Breast epithelium (tissue), 4 donors: ENCODE measurements at regions not wholly inside any gene's neighbourhood (a gene's known extent, or its start where the extent isn't known, plus 50 kb on each side); places are given as distances from the start of the nearest gene placed in this dataset.
"Not testable (repeated sequence)": the region's sequence is repeated elsewhere in the genome, so short reads cannot be mapped to it uniquely, and the experiment has no call there.

Experiments used
- DNase-seq, 2 donors: peaks; one replicate each; pipeline ENCODE4 v3.0.0-alpha.2; 2019; ENCODE audit warnings: low spot score in 2 of 2
- H3K27ac ChIP-seq, 2 donors: fragments of 200-600 bp; sonication (generic) in 1 of 2; one replicate each; pipeline ENCODE4 v1.5.1; 2016 to 2019; ENCODE audit warnings: mild to moderate bottlenecking in 1 of 2
- H3K27me3 ChIP-seq, 2 donors: fragments of 200-600 bp; sonication (generic) in 1 of 2; one replicate each; pipeline versions ENCODE4 v1.5.1 to v1.6.0; 2017 to 2019; ENCODE audit warnings: control low read depth in 1 of 2, mild to moderate bottlenecking in 1 of 2
- H3K36me3 ChIP-seq: fragments of 200-600 bp; one replicate; pipeline ENCODE4 v1.5.1; 2019
- H3K4me1 ChIP-seq, 2 donors: fragments of 200-600 bp; sonication (generic); one replicate each; pipeline ENCODE4 v1.5.1; 2016 to 2019; ENCODE audit warnings: control low read depth in 1 of 2
- H3K4me3 ChIP-seq, 3 donors: fragments of 200-600 bp; sonication (generic); 1 replicate in 2 of 3; 2 replicates in 1 of 3; pipeline ENCODE4 v1.5.1; 2016 to 2019; ENCODE audit warnings: mild to moderate bottlenecking in 3 of 3, moderate library complexity in 2 of 3
- H3K9me3 ChIP-seq, 2 donors: fragments of 200-600 bp; sonication (generic) in 1 of 2; one replicate each; pipeline ENCODE4 v1.5.1; 2016 to 2019; ENCODE audit warnings: control low read depth in 1 of 2
- CTCF ChIP-seq, 3 donors: fragments of 450-650 bp; IDR thresholded peaks; one replicate each; pipeline ENCODE4 v1.5.1; 2016 to 2017; ENCODE audit warnings: antibody characterized with exemption in 3 of 3, mild to moderate bottlenecking in 3 of 3, moderate library complexity in 3 of 3
- POLR2A ChIP-seq: fragments of 450-650 bp; IDR thresholded peaks from one replicate; pipeline ENCODE4 v1.6.1; 2016; ENCODE audit warnings: antibody characterized with exemption, mild to moderate bottlenecking, moderate library complexity
- POLR2AphosphoS5 ChIP-seq, 3 donors: sonication (generic); formaldehyde crosslinking; IDR thresholded peaks; one replicate each; pipeline ENCODE4 v1.6.1; 2017; ENCODE audit warnings: antibody characterized with exemption in 3 of 3
- intact Hi-C: fragments of 100-400 bp; cut with DNase I; formaldehyde crosslinking; loops from one replicate; pipeline ENCODE4 v1.15.1; 2023; ENCODE audit warnings: low total_unique reads

- intact Hi-C loops, result no loop called here
- Histone ChIP-seq H3K4me1 (no peaks in the 10 kb centered on the region), H3K36me3 (no peaks in the 10 kb centered on the region), H3K9me3 (no peaks in the 10 kb centered on the region), H3K4me3 (no peak overlapping the region), H3K27ac (no peak overlapping the region), H3K27me3 (no peaks in the 10 kb centered on the region)
- TF ChIP-seq POLR2A (no peak), CTCF (IDR thresholded peaks at IDR 0.05) (no peak), POLR2AphosphoS5 (IDR thresholded peaks at IDR 0.05) (no peak)
- DNase-seq, result no peak
These were observed 1621.6 kb downstream of the CDH8 start for GRCh38 chr16:60414613-60415012.

GRCh38 chr16:60413969-60414368, 1622.3 kb downstream of the CDH8 start:
- no peaks in the 10 kb centered on the region for H3K4me1 ChIP-seq
- H3K9me3 ChIP-seq, result no peaks in the 10 kb centered on the region
- H3K4me3 ChIP-seq, result no peak overlapping the region
- H3K36me3 ChIP-seq, result no peaks in the 10 kb centered on the region
- no peak for DNase-seq
- no peaks in the 10 kb centered on the region for H3K27me3 ChIP-seq
- no peak for TF ChIP-seq POLR2A
- intact Hi-C loops, result no loop called here
- no peak overlapping the region for H3K27ac ChIP-seq

- DNase-seq, result no peak
- TF ChIP-seq POLR2AphosphoS5 (IDR thresholded peaks at IDR 0.05) (no peak), CTCF (IDR thresholded peaks at IDR 0.05) (no peak), POLR2A (no peak)
- H3K4me1 ChIP-seq, result no peaks in the 10 kb centered on the region
- H3K9me3 ChIP-seq, result no peaks in the 10 kb centered on the region
- no peak overlapping the region for H3K27ac ChIP-seq
- no peaks in the 10 kb centered on the region for H3K27me3 ChIP-seq
- H3K4me3 ChIP-seq, result no peak overlapping the region
- intact Hi-C loops, result no loop called here
- no peaks in the 10 kb centered on the region for H3K36me3 ChIP-seq
These were observed 1628.6 kb downstream of the CDH8 start for GRCh38 chr16:60407606-60408005.

- Histone ChIP-seq H3K27ac (no peak overlapping the region), H3K36me3 (no peaks in the 10 kb centered on the region), H3K4me3 (no peak overlapping the region), H3K4me1 (no peaks in the 10 kb centered on the region), H3K27me3 (no peaks in the 10 kb centered on the region), H3K9me3 (no peaks in the 10 kb centered on the region)
- intact Hi-C loops, result no loop called here
- no peak for TF ChIP-seq CTCF (IDR thresholded peaks at IDR 0.05)
- no peak for TF ChIP-seq POLR2AphosphoS5 (IDR thresholded peaks at IDR 0.05)
- no peak for DNase-seq
These were observed 1629.2 kb downstream of the CDH8 start for GRCh38 chr16:60407034-60407433.

- intact Hi-C loops, result no loop called here
- DNase-seq, result no peak
- no peaks in the 10 kb centered on the region for H3K4me1 ChIP-seq
- no peak overlapping the region for H3K4me3 ChIP-seq
- H3K27me3 ChIP-seq, result no peaks in the 10 kb centered on the region
- no peaks in the 10 kb centered on the region for H3K9me3 ChIP-seq
- H3K36me3 ChIP-seq, result no peaks in the 10 kb centered on the region
- TF ChIP-seq POLR2A, result no peak
- TF ChIP-seq CTCF (IDR thresholded peaks at IDR 0.05), result no peak
- no peak overlapping the region for H3K27ac ChIP-seq
These were observed 1631.0 kb downstream of the CDH8 start for GRCh38 chr16:60405286-60405685.

GRCh38 chr16:60404401-60404800, 1631.8 kb downstream of the CDH8 start:
- Histone ChIP-seq H3K27ac (no peak overlapping the region), H3K9me3 (no peaks in the 10 kb centered on the region), H3K4me3 (no peak overlapping the region), H3K27me3 (no peaks in the 10 kb centered on the region), H3K4me1 (no peaks in the 10 kb centered on the region), H3K36me3 (no peaks in the 10 kb centered on the region)
- intact Hi-C loops, result no loop called here
- TF ChIP-seq CTCF (IDR thresholded peaks at IDR 0.05), result no peak
- TF ChIP-seq POLR2AphosphoS5 (IDR thresholded peaks at IDR 0.05), result no peak
- no peak for TF ChIP-seq POLR2A
- DNase-seq, result no peak

GRCh38 chr16:60402941-60403340, 1633.3 kb downstream of the CDH8 start:
- H3K4me3 ChIP-seq, H3K4me1 ChIP-seq, intact Hi-C loops, H3K9me3 ChIP-seq, DNase-seq, H3K27me3 ChIP-seq, H3K36me3 ChIP-seq, H3K27ac ChIP-seq: not testable (repeated sequence)
